Astrocyte of the spinal cord (primary cell): ENCODE measurements at regions not wholly inside any gene's neighbourhood (a gene's known extent, or its start where the extent isn't known, plus 50 kb on each side); places are given as distances from the start of the nearest gene placed in this dataset.

Experiments
- DNase-seq: peaks from one replicate; pipeline ENCODE4 v3.0.0; 2011; ENCODE audit warnings: low read depth, low spot score
- H3K4me3 ChIP-seq: 2 replicates; pipeline ENCODE4 v1.5.1; 2011; ENCODE audit warnings: low read depth, mild to moderate bottlenecking, low read length, moderate library complexity
- in situ Hi-C: cut with HindIII; loops from 2 replicates; pipeline ENCODE4 v1.10.0; 2017; ENCODE audit warnings: low sequenced_read_pairs
- TF ChIP-seq, protein P1 (sequence below): IDR thresholded peaks from 2 replicates; pipeline ENCODE4 v1.5.1; 2012; ENCODE audit warnings: low read depth, mild to moderate bottlenecking, low read length, inconsistent platforms

DNA sequence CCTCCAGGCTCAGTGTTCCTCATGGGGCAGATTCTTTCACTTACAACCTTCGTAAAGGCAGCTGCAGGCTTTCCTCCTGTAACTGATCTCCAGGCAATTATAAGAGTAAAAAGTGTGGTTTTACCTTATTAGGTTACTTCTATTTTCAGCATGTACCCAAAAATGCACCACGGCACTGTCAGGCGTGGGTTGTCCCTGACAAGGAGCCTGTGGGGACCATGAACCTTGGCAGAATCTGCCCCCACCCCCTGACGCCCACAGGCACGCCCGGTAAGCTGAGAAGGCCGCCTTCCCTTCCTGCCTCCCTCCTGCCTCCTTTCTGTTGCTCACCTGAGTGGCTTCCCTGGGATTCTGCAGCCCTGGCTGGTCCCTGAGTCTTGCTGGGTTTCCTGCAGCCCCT is 1383.3 kb downstream of the TBC1D22A start:
- DNase-seq: no peak
- H3K4me3 ChIP-seq: no peak overlapping the region
- TF ChIP-seq, protein P1, sequence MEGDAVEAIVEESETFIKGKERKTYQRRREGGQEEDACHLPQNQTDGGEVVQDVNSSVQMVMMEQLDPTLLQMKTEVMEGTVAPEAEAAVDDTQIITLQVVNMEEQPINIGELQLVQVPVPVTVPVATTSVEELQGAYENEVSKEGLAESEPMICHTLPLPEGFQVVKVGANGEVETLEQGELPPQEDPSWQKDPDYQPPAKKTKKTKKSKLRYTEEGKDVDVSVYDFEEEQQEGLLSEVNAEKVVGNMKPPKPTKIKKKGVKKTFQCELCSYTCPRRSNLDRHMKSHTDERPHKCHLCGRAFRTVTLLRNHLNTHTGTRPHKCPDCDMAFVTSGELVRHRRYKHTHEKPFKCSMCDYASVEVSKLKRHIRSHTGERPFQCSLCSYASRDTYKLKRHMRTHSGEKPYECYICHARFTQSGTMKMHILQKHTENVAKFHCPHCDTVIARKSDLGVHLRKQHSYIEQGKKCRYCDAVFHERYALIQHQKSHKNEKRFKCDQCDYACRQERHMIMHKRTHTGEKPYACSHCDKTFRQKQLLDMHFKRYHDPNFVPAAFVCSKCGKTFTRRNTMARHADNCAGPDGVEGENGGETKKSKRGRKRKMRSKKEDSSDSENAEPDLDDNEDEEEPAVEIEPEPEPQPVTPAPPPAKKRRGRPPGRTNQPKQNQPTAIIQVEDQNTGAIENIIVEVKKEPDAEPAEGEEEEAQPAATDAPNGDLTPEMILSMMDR: no peak
- in situ Hi-C loops: no loop called here

DNA sequence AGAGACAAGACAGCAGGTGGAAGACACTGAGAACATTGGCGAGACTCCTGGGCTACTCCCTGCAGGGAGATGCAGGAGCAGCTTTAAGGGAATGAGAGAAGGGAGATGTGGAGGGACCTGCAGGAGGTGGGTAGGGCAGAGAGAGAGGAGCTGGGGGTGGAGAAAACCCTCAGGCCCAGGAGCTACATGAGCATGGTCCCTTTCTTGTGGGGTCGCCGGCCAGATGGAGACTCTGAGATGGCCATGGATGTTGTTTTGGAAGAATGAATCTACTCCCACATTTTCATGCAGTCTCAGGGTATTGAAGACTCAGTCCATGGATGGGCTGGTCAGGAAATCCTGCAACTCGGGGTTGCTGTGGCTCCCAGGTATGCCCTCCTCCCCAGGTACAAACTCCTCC is 1381.9 kb downstream of the TBC1D22A start:
- in situ Hi-C loops: no loop called here
- H3K4me3 ChIP-seq: no peak overlapping the region
- TF ChIP-seq, protein P1: no peak
- DNase-seq: no peak

DNA sequence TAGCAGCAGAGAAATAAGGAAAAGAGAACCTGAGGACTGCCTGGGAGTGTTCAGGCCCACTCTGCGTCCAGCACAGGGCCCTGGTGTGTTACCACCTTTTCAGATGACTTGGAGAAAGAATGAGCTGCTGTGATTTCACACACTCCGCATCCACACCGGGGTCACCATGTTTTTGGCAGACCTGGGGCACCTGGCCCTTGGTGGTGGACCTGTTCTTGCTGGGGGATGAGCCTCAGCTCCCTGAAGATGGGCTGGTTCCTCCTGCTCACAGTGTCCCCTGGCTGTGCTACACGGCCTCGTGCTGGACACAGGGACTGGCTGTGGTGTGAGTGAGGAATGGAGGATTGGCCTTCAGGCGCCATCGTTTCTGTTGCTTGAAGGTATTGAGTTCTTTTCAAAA is 1381.4 kb downstream of the TBC1D22A start:
- DNase-seq: no peak
- in situ Hi-C loops: no loop called here
- TF ChIP-seq, protein P1: no peak
- H3K4me3 ChIP-seq: no peak overlapping the region

DNA sequence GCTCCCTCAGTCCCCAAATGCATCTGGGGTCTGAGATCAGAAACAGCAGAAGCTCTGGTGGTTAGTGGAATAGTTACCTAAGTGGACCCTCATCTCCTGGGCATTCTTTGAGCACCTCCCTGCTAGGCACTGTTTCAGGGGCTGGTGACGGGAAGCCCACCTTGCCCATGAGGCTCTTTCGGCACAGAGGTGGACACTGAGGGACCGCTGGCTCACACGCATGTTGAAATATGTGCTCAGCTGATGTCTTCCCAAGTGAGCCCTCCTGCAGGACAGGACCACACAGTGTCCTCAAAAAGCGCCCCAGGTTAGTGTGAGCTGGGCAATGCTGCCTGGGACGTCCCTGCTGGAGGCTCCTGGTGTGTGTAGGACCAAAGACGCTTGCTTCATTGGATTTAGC is 1379.9 kb downstream of the TBC1D22A start:
- TF ChIP-seq, protein P1: no peak
- in situ Hi-C loops: no loop called here
- no peak overlapping the region for H3K4me3 ChIP-seq
- DNase-seq: no peak

DNA sequence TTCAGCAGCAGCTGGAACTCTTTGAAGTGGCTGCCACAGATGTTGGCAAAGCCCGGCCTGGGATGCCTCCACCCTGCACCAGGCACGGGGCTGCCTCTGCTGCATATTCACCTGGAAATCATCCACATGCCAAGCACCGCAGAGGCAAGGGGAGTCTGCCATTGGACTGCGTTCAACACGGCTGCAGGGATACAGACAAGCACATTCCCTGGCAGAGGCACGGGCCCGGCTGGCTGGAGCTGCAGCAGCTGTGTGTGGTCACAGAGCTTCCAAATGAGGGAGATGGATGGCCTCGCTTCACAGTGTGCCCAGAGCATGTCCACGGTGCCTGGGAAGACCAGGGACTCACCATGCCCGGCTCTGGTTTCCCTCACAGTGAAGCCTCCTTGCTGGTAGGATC is 1378.9 kb downstream of the TBC1D22A start:
- in situ Hi-C loops: no loop called here
- no peak for DNase-seq
- no peak overlapping the region for H3K4me3 ChIP-seq
- TF ChIP-seq, protein P1: no peak

DNA sequence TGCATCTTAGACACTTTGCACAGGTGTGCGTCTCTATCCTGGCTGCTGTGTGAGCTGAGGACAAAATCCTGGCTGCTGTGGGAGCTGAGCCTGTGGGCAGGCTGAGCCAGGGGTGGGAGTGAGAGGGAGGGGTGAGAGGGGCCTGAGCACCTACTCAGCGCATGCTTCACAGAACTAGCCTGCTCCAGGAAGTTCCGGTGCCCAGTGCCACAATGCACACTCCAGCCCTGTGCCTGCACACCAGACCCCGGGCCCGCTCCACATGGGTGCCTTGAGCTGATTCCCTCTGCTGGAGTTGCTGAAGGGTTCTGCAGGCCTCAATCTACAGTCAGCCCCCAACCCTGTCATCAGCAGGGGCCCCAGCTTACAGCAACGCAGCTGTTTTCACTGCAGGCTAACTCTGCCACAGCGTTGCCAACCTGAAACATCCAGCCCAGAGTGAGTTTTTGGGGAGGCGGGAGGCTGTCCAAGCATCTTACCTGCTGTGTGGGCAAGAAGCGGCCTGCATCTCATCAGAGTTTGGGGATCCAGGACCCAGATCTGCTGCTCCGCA is 1377.9 kb downstream of the TBC1D22A start:
- in situ Hi-C loops: no loop called here
- no peak for DNase-seq
- TF ChIP-seq, protein P1: no peak
- no peak overlapping the region for H3K4me3 ChIP-seq

DNA sequence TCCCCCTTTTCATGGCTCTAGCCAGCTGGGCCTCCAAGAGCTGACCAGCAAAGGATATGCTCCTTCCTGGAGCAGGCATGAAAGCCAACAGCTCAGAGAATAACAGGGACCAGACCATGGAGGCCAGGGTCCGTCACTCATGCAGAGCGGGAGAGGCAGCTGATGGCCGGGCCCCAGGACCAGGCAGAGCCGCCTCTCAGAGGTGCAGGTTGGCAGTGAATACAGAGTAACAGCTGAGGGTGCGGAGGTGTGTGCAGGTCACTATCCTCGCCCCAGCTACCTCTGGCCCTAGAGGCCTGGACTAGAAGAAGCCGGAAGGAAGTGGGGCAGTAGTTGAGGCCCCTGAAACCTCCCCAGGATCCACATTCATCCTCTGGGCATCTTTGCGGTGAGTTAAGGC is 1377.3 kb downstream of the TBC1D22A start:
- TF ChIP-seq, protein P1: no peak
- no peak for DNase-seq
- H3K4me3 ChIP-seq: no peak overlapping the region
- in situ Hi-C loops: no loop called here
